Rectal smooth muscle tissue (tissue), 1 donor: ENCODE measurements at regions not wholly inside any gene's neighbourhood (a gene's known extent, or its start where the extent isn't known, plus 50 kb on each side); places are given as distances from the start of the nearest gene placed in this dataset.

ENCODE experiments used
- H3K27ac ChIP-seq: one replicate; pipeline ENCODE4 v1.7.0; 2013; ENCODE audit warnings: low read depth, low read length, inconsistent platforms
- H3K27me3 ChIP-seq: one replicate; pipeline ENCODE4 v1.7.0; 2013; ENCODE audit warnings: low read length; ENCODE audit not compliant: control insufficient read depth, insufficient read depth
- H3K36me3 ChIP-seq: one replicate; pipeline ENCODE4 v1.7.0; 2013; ENCODE audit warnings: low read length; ENCODE audit not compliant: control insufficient read depth, insufficient read depth
- H3K4me1 ChIP-seq: one replicate; pipeline ENCODE4 v1.7.0; 2013; ENCODE audit warnings: low read length; ENCODE audit not compliant: control insufficient read depth, insufficient read depth
- H3K4me3 ChIP-seq: one replicate; pipeline ENCODE4 v1.7.0; 2013; ENCODE audit warnings: low read length
- H3K9ac ChIP-seq: one replicate; pipeline ENCODE4 v1.7.0; 2013; ENCODE audit warnings: low read length

DNA sequence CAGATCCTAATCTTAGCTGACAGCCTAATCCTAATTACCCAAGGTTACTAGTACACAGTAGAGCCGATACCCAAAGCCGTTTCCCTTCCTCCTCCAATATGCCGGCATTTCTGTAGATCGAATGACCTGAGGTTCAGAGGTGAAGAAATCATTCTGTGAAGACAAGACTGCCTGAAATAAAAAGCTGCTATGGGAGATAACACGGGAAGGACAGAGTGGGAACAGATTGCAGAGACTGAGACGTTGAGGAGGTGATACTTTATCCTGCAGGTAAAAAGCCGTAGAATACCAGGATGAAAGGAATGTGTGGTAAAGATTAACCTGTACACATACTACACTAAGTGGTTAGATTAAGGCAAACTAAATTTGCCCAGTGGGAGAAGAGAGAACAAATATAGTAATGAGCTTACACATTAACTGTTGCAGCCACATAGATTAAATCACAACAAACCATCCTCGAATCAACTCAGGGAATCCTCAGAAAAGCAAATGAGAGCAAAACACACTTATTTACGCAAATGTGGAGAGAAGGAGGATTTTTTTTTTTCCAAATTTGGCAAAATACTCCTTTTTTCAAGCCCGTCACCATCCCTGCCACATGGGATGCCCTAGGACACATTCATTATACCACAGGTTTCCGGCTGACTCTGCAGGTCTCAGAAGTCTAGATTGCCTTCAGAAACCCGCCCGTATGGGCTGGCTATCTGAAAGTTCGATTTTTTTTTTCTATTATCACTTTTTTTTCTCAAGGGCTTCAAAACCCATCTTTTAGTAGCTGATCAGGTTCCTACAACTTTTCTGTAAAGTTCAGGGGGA, 188.0 kb downstream of the TTC8 start:
- no peak overlapping the region for H3K27ac ChIP-seq
- H3K36me3 ChIP-seq = no peaks in the 10 kb centered on the region
- H3K4me1 ChIP-seq = no peaks in the 10 kb centered on the region
- no peaks in the 10 kb centered on the region for H3K27me3 ChIP-seq
- peak overlapping the region; percentile 34 for H3K4me3 ChIP-seq
- no peak overlapping the region for H3K9ac ChIP-seq

DNA sequence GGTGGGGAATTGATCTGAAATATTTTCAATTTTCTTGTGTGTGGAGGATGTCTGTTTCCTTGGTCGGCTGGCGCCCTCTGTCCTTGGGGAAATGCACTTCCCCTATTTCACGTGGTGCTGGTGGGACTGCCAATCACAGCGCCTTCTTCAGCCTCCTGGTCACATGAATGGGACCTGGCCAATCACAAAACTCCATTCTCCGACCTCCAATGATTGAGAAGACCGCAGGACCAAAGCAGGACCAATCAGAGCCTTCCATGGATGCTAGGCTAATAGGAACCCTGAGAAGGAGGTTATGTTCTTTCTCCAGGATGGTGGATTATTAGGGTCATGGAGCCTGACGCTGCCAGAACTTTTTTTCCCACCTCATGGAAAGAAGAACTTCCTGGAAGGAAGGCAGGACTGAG, 188.7 kb downstream of the TTC8 start:
- Histone ChIP-seq H3K36me3 (no peaks in the 10 kb centered on the region), H3K4me1 (no peaks in the 10 kb centered on the region), H3K9ac (no peak overlapping the region), H3K27ac (no peak overlapping the region), H3K4me3 (no peak overlapping the region), H3K27me3 (no peaks in the 10 kb centered on the region)

DNA sequence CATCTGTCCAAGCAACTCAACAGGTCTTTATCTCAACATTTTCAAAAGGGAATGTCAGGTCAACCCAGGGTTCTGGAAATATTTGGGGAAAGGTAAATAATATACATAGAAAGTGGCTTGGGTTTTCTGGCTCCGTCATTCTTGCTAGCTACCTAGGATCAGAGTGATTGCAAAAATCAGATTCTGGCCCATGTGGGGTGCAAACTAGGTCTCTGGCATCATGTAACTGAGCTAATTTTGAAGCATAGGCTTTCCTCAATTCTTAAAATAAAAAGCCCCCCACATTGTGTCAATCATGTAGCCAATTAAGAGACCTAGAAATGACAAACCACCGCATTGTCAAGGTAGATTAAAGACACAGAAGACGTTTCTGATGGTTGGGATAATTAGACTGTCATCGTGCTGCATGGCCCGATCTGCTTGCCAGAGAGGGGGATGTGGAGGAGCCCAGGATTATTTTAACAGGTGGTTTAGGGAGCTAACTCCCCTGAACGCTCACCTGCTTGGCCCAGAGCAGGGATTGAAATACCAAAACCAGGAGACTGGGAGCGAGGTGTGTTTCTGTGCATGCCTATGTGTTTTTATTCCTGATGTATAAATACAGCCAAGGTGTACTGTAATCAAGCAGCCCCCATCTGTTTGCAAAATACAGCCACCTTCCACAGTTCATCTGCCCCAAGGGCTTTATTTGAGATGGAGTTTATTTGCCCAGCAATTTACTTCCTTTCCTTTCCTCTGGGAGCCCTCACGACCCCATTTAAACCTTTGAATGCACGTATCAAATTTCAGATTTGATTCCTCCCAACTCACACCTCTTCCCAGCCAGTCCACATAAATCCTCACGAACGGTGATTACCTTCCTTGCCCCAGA, 189.5 kb downstream of the TTC8 start:
- Histone ChIP-seq H3K4me1 (no peaks in the 10 kb centered on the region), H3K4me3 (no peak overlapping the region)

DNA sequence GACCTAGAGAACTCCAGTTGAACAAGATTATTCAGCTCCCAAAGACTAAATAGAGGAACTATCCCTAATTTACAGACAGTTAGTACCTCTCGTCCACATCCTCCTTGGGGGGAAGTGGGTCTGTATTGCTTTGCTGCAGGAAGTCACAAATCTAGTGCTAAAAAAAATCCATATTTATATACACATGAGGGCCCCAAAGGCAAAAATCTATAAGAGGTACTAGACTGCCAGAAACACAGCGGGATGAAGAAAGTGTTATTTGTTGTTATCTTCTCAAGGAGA, 190.1 kb downstream of the TTC8 start:
- Histone ChIP-seq H3K36me3 (no peaks in the 10 kb centered on the region), H3K27me3 (no peaks in the 10 kb centered on the region), H3K9ac (no peak overlapping the region), H3K4me1 (no peaks in the 10 kb centered on the region), H3K27ac (no peak overlapping the region), H3K4me3 (no peak overlapping the region)

More for the DNA sequence above, 189.5 kb downstream of the TTC8 start:
- Histone ChIP-seq H3K9ac (no peak overlapping the region), H3K27ac (no peak overlapping the region), H3K36me3 (no peaks in the 10 kb centered on the region), H3K27me3 (no peaks in the 10 kb centered on the region)

DNA sequence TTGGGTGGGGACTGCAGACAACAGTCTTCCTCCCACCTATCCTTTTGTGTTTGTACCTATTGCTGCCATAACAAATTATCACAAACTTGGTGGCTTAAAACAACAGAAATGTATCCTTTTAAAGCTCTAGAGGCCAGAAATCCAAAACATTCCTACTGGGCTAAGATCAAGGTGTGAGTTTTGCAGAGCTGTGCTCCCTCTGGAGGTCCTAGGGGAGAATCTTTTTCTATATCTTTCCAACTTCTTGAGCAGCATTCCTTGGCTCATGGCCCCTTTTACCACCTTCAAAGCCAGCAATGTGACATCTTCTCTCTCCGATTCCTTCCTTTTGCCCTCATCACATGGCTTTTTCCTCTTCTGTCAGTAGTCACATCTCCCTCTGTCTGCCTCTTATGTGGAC, 190.6 kb downstream of the TTC8 start:
- H3K27ac ChIP-seq = no peak overlapping the region
- H3K4me3 ChIP-seq = no peak overlapping the region
- H3K36me3 ChIP-seq = no peaks in the 10 kb centered on the region
- H3K4me1 ChIP-seq = no peaks in the 10 kb centered on the region
- no peaks in the 10 kb centered on the region for H3K27me3 ChIP-seq
- H3K9ac ChIP-seq = no peak overlapping the region

DNA sequence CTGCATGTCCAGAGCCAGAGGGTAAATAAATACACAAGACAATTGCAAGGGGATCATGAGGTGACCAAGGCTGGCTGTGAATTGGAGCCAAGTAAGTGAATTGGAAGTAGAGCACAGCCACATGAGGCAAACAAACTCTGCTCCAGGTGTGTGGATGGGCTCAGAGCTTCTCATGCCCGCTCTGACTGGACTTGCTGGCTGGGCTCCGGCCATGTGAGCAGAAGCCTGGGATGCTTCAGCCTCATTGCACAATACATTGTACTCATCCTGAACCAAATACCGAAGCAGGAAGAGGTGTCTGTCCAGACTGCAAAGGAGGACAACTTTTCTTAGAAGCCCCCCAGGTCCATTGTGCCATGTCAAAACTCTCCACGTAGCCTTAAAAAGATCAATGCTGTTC, 193.0 kb downstream of the TTC8 start:
- no peaks in the 10 kb centered on the region for H3K36me3 ChIP-seq
- H3K9ac ChIP-seq = no peak overlapping the region
- no peaks in the 10 kb centered on the region for H3K4me1 ChIP-seq
- H3K4me3 ChIP-seq = no peak overlapping the region
- H3K27ac ChIP-seq = no peak overlapping the region
- no peaks in the 10 kb centered on the region for H3K27me3 ChIP-seq

DNA sequence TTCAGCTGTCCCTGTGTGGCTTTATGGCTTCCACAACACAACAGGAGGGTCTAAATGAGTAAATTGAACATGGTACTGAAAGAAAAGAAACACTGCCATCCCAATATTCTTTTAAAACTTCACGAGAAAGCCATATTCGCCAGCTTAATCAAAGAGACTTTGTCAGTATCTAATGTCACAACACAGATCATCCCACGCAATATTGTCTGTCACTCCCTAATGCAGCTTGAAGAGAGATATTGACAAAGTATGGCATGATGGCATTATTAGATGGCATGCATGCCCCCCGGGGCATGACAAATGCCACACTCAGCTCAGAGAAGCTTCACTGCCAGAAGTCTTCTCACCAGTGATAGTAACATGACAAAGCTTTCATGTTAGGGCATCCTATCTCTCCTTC, 197.8 kb downstream of the TTC8 start:
- no peak overlapping the region for H3K9ac ChIP-seq
- no peaks in the 10 kb centered on the region for H3K4me1 ChIP-seq
- no peak overlapping the region for H3K27ac ChIP-seq
- H3K36me3 ChIP-seq = no peaks in the 10 kb centered on the region
- no peak overlapping the region for H3K4me3 ChIP-seq
- H3K27me3 ChIP-seq = no peaks in the 10 kb centered on the region

DNA sequence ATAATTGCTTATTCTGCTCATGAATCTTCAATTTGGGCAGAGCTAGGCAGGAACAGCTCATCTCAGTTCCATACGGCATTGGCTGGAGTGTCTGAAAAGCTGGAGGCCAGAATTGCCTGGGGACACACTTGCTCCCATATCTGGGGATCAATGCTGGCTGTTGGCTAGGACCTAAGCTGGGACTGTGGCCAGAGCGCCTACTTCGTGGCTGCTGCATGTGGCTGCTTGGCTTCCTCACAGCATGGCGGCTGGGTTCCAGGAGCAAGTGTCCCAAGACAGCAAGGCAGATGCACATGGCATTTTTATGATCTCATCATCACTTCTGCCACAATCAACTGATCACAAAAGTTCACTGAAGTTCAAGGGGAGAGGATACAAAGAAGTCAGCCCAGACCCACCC, 200.2 kb downstream of the TTC8 start:
- H3K4me1 ChIP-seq = no peaks in the 10 kb centered on the region
- no peak overlapping the region for H3K4me3 ChIP-seq
- H3K27me3 ChIP-seq = peaks cover 2% of the 10 kb centered on the region
- no peaks in the 10 kb centered on the region for H3K36me3 ChIP-seq
- H3K27ac ChIP-seq = no peak overlapping the region
- no peak overlapping the region for H3K9ac ChIP-seq

DNA sequence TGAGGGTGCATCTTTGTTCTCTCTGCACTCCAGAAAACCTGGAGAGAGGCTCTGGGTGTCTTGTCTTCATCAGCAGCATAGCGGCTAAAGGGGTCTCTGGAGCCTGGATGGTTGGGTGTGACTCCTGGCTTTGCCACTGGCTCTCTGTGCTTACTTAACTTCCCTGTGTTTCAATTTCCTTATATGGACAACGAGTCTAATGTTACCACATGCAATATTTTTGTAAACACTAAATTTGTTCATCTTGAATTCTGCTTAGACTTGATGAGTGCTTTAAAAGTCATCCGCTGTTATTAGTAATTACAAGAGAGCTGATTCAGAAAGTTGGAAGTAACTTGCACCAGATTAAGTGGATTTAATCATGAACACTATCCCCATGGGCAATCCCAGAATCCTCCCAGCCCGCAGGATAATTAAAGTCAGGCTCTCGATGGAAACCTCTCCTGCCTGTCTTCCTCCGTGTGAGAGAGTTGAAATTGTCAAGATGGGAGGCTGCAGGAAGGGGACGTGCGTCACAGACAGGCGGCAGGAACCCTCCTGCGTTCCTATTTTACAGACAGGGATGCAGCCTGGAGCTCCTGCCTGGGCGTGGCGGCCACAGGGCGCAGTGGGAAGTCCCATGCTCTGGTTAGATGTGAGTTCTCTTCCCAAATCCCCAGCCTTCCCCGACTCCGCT, 201.2 kb downstream of the TTC8 start:
- no peak overlapping the region for H3K9ac ChIP-seq
- no peak overlapping the region for H3K4me3 ChIP-seq
- peaks cover 4% of the 10 kb centered on the region for H3K27me3 ChIP-seq

DNA sequence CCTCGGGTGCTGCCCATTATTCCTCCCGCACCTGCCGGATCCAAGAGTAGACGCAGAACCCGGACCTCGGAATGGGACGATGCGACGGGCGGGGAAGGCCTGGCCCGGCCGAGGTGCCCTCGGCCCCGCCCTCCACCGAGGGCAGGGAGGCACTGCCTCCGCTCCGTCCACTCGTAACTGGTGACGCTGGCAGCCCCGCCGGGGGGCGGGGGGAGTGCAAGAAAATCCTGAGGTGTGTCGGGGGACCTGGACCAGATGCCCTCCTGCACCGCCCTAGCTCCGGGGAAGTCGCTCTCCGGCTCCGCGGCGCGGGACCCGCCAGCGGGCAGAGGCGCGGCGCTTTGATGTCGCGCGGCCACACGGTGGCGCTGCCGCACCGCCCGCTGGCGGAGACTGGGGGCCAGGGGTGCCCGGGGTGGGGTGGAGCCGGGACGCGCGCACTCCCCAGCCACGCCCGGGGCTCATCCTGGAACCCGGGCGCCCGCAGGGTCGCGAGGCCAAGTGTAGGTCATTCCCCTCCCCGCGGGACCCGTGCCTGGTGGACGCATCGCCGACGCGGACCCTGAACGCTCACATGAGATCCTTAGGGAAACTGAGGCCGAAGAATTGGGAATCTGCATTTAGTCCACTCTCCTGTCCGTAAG, 202.8 kb downstream of the TTC8 start:
- Histone ChIP-seq H3K27me3 (peaks cover 4% of the 10 kb centered on the region), H3K4me3 (peak overlapping the region; percentile 75)

More for the DNA sequence above, 201.2 kb downstream of the TTC8 start:
- H3K36me3 ChIP-seq = no peaks in the 10 kb centered on the region
- H3K27ac ChIP-seq = no peak overlapping the region
- no peaks in the 10 kb centered on the region for H3K4me1 ChIP-seq

DNA sequence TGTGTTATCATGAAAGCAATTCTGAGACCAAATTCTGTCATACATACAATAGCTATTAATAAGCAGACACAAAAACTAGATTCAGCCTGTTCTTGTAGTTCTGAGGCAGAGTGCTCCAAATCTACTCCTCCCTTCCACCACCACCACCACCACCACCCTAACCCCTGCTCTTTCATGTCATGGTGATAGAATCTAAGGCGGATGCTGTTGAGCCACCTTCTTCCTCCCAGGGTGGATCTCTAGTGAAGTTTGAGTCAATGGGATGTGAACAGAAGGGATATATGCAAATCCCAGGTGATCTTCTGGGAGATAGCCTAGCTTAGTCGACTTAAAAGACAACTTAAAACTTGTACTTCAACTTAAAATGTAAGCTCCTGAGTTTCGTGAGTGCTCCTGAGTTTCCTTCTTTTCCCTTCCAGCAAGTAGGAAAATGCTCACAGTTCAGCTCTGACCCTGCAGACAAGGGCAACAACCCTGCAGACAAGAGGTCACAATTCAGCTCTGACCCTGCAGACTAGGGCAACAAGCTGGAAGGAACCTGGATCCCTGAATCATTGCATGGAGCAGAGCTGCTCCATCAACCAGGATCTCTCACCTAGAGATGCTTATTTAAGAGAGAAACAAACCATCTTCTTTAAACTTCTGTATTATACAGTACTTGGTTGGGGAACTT, 204.1 kb downstream of the TTC8 start:
- H3K36me3 ChIP-seq = no peaks in the 10 kb centered on the region
- H3K9ac ChIP-seq = no peak overlapping the region
- H3K4me3 ChIP-seq = no peak overlapping the region
- H3K27ac ChIP-seq = no peak overlapping the region
- no peaks in the 10 kb centered on the region for H3K4me1 ChIP-seq
- peaks cover 4% of the 10 kb centered on the region for H3K27me3 ChIP-seq

More for the DNA sequence above, 202.8 kb downstream of the TTC8 start:
- Histone ChIP-seq H3K27ac (no peak overlapping the region), H3K9ac (no peak overlapping the region), H3K4me1 (no peaks in the 10 kb centered on the region), H3K36me3 (no peaks in the 10 kb centered on the region)
